ENCODE measurements at regions not wholly inside any gene's neighbourhood (a gene's known extent, or its start where the extent isn't known, plus 50 kb on each side); places are given as distances from the start of the nearest gene placed in this dataset.

- no peaks in the 10 kb centered on the region for H3K27me3 ChIP-seq (ENCODE audit: control insufficient read depth, insufficient read depth, low read length)
- TF ChIP-seq, protein P1, sequence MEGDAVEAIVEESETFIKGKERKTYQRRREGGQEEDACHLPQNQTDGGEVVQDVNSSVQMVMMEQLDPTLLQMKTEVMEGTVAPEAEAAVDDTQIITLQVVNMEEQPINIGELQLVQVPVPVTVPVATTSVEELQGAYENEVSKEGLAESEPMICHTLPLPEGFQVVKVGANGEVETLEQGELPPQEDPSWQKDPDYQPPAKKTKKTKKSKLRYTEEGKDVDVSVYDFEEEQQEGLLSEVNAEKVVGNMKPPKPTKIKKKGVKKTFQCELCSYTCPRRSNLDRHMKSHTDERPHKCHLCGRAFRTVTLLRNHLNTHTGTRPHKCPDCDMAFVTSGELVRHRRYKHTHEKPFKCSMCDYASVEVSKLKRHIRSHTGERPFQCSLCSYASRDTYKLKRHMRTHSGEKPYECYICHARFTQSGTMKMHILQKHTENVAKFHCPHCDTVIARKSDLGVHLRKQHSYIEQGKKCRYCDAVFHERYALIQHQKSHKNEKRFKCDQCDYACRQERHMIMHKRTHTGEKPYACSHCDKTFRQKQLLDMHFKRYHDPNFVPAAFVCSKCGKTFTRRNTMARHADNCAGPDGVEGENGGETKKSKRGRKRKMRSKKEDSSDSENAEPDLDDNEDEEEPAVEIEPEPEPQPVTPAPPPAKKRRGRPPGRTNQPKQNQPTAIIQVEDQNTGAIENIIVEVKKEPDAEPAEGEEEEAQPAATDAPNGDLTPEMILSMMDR (IDR thresholded peaks at IDR 0.05), result no peak
- H2AFZ ChIP-seq, result no peak overlapping the region
These were observed 97.4 kb upstream of the TNR start for GRCh38 chr1:175840787-175841186.

DNA sequence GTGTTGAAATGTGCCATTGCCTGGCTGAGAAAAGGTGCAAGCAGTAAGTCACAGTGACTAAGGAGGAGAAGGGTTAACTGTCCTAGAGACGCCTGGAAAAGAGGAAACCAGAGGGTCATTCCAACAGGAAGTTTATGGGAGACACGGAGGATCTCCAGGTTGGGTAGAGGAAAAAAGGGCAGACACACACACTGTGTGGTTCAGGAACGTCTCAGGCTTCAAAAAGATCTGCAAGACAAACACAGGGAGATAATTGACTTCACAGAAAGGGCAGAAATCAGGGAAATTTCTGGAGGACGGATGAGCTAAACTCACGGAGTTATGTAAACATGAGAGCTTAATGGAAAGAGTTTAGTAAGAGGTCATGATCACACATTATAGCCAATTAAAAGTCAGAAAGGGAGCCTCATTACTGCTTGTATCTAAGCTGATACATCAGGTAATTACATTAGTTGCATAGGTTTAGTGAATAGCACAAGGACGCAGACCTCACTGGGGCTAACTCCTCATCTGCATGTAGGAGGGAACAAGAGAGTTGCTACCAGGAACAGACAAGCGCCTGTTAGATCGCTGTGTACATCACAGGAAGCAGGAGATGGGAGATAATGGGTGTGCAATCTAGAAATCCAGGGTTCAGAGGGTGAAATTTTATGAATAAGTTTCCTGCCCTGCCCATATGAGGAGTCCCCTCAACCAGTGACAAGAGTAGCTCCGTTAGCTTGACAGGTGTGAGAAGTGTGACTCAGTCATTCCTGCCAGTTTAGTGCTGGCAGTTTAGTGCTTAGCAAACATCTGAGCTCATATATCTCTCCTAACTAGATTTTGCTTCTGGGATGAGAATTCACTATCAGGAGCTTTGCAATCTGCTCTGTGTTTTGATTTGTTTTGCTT is 96.6 kb upstream of the TNR start:
- no peak overlapping the region for H3K4me3 ChIP-seq (ENCODE audit: low read depth, low read length)
- H3K9ac ChIP-seq, result no peak overlapping the region
- H3K4me2 ChIP-seq (ENCODE audit: low read length), result no peak overlapping the region
- TF ChIP-seq, protein P1 (IDR thresholded peaks at IDR 0.05), result no peak
- no peaks in the 10 kb centered on the region for H3K4me1 ChIP-seq
- H2AFZ ChIP-seq, result no peak overlapping the region
- no peaks in the 10 kb centered on the region for H3K36me3 ChIP-seq (ENCODE audit: control insufficient read depth, insufficient read depth, low read length)
- H3K9me3 ChIP-seq (ENCODE audit: control insufficient read depth, low read length), result no peaks in the 10 kb centered on the region
- H3K27me3 ChIP-seq (ENCODE audit: control insufficient read depth, insufficient read depth, low read length), result no peaks in the 10 kb centered on the region
- no peak overlapping the region for H3K27ac ChIP-seq
- no peaks in the 10 kb centered on the region for H3K79me2 ChIP-seq

More at GRCh38 chr1:175840787-175841186, 97.4 kb upstream of the TNR start:
- Histone ChIP-seq H3K27ac (no peak overlapping the region), H3K9me3 (ENCODE audit: control insufficient read depth, low read length) (no peaks in the 10 kb centered on the region), H3K4me3 (ENCODE audit: low read depth, low read length) (no peak overlapping the region), H3K36me3 (ENCODE audit: control insufficient read depth, insufficient read depth, low read length) (no peaks in the 10 kb centered on the region), H3K4me2 (ENCODE audit: low read length) (no peak overlapping the region), H3K4me1 (no peaks in the 10 kb centered on the region), H3K9ac (no peak overlapping the region), H3K79me2 (no peaks in the 10 kb centered on the region)

- Histone ChIP-seq H3K4me1 (no peaks in the 10 kb centered on the region), H3K79me2 (no peaks in the 10 kb centered on the region), H3K9ac (no peak overlapping the region), H3K9me3 (ENCODE audit: control insufficient read depth, low read length) (no peaks in the 10 kb centered on the region), H3K4me3 (ENCODE audit: low read depth, low read length) (no peak overlapping the region), H3K36me3 (ENCODE audit: control insufficient read depth, insufficient read depth, low read length) (no peaks in the 10 kb centered on the region), H3K27me3 (ENCODE audit: control insufficient read depth, insufficient read depth, low read length) (no peaks in the 10 kb centered on the region), H3K27ac (no peak overlapping the region), H3K4me2 (ENCODE audit: low read length) (no peak overlapping the region), H2AFZ (no peak overlapping the region)
- TF ChIP-seq, protein P1 (IDR thresholded peaks at IDR 0.05), result no peak
These were observed 91.2 kb upstream of the TNR start for GRCh38 chr1:175834597-175834996.

GRCh38 chr1:175833951-175834350 is 90.6 kb upstream of the TNR start:
- Histone ChIP-seq H3K79me2 (no peaks in the 10 kb centered on the region), H3K4me2 (ENCODE audit: low read length) (no peak overlapping the region), H3K27me3 (ENCODE audit: control insufficient read depth, insufficient read depth, low read length) (no peaks in the 10 kb centered on the region), H3K4me3 (ENCODE audit: low read depth, low read length) (no peak overlapping the region), H3K9ac (no peak overlapping the region), H3K4me1 (no peaks in the 10 kb centered on the region), H3K27ac (no peak overlapping the region), H2AFZ (no peak overlapping the region), H3K9me3 (ENCODE audit: control insufficient read depth, low read length) (no peaks in the 10 kb centered on the region), H3K36me3 (ENCODE audit: control insufficient read depth, insufficient read depth, low read length) (no peaks in the 10 kb centered on the region)
- TF ChIP-seq, protein P1 (IDR thresholded peaks at IDR 0.05), result no peak

- H3K4me1 ChIP-seq, result no peaks in the 10 kb centered on the region
- no peak overlapping the region for H3K9ac ChIP-seq
- H3K79me2 ChIP-seq, result no peaks in the 10 kb centered on the region
- no peak overlapping the region for H3K4me2 ChIP-seq (ENCODE audit: low read length)
- no peaks in the 10 kb centered on the region for H3K27me3 ChIP-seq (ENCODE audit: control insufficient read depth, insufficient read depth, low read length)
- H3K4me3 ChIP-seq (ENCODE audit: low read depth, low read length), result no peak overlapping the region
- no peak overlapping the region for H3K27ac ChIP-seq
- TF ChIP-seq, protein P1 (IDR thresholded peaks at IDR 0.05), result no peak
- H2AFZ ChIP-seq, result no peak overlapping the region
- no peaks in the 10 kb centered on the region for H3K9me3 ChIP-seq (ENCODE audit: control insufficient read depth, low read length)
- no peaks in the 10 kb centered on the region for H3K36me3 ChIP-seq (ENCODE audit: control insufficient read depth, insufficient read depth, low read length)
These were observed 90.1 kb upstream of the TNR start for GRCh38 chr1:175833502-175833901.
